ENCODE measurements at regions not wholly inside any gene's neighbourhood (a gene's known extent, or its start where the extent isn't known, plus 50 kb on each side); places are given as distances from the start of the nearest gene placed in this dataset.

DNA sequence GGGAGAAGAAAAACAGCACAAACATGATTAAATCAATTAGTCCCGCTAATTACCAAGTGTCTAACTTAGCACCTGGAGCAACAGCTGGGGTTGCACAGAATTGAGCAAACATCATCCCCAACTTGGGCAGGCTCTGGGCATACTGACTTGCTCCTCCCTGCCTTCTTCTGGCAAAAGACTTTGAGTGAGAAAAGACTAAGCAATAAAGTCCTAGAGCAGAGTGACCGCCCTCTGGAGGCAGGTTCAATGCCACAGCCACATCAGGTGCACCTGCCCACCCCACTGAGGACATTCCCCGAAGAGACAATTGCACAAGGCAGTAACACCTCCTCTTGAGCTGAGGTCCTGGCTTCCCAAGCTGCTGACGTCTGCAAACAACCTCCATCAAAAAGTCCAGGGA is 358.3 kb downstream of the SOX9 start:
- DNase-seq, result no peak

DNA sequence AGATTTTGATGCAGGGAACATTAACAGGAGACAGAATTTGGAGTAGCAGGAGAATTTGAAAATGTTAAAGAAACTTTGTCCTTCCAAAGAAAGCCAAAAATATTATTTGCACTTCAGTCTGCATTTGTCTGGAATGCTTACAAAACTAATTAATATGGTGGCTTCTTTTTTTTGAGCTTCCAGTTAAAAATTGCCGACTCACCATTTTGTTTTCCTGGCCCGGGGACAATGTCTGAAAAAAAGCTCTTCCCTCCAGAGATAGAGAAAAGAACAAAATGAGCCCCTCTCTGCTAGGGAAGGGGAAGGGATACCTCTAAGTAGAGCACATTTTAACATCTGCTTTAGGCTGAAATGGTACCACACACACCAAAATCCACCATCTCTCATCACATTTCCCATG is 360.8 kb downstream of the SOX9 start:
- DNase-seq, result no peak

DNA sequence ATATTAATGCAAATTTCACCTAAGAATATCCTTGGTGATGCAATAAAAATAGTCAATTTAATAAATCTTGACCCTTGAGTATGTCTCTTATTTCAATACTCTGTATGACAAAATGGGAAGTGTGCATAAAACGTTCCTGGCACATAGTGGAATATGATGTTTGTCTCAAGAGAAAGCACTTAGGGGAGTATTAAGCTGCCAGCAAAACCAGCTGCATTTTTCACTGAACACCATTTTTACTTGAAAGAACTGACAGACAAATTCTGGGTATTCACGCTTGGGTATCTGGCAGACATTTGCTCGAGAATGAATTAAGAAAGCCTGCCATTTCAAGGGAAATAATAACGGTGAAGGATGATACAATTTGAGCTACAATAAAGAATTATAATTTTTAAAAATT is 364.8 kb downstream of the SOX9 start:
- DNase-seq, result no peak

DNA sequence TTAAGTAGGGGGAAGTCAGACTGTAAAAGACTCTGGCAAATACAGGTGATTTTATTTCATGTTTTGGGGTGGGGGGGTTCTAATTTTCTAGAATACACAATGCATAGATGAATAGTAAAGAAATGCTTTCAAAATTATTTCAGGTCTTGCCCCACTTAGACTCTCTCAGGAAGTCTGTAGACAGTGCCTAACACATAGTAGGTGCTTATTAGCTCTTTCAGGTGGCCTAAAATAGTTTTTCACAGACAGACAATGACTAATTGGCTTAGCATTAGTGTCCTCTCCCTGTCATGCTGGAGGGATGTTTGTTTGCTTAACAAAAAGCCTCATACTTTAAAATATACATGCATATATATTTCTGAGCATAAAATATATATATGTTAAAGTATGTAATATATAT is 366.0 kb downstream of the SOX9 start:
- no peak for DNase-seq

DNA sequence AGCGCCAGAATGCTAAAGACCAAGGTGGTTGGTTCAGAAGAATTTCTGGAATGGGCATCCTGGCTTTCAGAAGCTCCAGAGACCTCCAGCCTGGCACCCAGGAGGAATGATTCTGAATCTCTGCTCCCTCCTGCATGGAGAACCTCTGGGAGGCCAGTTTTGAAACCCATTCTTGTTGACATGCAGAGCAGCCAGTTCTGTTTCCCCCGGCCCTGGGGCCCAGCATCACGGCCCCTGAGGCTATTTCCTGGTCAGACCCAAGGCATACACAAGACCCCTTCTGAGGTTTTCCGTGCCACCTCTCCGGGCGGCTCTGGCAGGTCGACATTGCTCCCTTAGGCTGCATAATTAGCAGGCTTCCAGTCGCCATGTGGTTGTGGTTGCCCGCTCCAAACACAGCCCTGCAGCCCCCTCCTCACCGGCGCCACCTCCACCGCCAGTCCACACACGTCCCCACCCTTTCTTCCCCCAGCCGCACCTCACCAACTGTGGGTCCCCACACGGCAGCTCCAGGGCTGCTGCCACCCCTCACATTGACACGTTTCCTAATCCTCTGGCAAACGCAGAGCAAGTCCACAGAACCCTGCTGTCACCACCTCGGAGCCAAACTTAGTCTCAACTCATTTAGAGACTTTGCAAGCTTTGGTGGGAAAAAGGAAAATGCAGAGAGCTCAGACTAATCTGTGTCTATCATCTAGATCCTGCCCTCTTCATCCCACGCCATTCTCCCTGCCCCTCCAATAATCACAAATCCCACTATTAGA is 367.1 kb downstream of the SOX9 start:
- no peak for DNase-seq

DNA sequence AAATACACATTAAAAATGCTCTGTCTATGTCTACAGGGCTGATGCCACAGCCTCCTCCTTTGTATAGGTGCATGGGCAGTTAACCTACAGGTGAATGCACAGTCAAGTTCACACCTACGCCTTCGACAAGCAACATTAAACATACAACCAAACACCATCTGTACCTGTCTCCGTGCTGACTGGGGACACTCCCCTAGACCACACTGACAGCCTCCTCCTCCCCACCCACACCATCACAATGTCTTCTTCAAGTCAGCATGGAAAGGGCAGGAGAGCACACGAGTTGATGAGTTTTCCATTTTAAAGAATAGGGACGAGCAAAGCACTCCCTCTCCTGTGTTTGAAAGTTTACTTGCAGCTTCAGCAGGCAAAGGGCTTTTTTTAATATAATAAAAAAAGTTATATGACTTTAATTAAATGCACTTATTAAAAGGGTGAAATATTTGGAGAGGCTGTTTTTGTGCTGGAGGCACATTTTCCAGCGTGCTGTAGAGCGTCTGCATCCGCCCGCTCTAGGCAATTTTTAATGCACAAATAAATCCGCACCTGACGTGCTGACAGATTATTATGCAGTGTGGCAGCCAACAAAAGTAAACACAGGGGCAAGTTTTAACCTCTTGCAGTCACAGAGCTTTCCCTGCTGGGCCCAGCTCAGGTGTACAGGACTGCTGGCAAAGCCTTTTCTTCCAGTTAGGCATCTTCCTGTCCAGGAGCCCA is 367.9 kb downstream of the SOX9 start:
- DNase-seq, result no peak

DNA sequence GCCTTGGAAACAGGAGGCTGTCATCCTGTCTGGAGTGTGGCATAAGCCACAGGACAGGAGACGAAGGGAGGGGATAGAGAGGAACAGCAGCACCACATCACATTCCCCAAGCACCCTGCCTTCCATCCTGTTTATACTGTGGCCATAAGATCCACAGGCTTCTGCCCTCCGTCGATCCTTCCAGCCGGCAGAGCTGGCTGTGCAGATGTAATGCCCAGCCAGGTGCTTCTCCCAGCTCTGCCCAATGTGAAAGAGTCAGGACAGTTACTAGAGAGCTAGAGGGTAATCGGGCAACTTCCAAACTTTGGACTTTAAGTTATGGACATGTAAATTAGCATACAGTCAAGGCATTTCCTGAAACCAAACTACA is 368.4 kb downstream of the SOX9 start:
- no peak for DNase-seq

DNA sequence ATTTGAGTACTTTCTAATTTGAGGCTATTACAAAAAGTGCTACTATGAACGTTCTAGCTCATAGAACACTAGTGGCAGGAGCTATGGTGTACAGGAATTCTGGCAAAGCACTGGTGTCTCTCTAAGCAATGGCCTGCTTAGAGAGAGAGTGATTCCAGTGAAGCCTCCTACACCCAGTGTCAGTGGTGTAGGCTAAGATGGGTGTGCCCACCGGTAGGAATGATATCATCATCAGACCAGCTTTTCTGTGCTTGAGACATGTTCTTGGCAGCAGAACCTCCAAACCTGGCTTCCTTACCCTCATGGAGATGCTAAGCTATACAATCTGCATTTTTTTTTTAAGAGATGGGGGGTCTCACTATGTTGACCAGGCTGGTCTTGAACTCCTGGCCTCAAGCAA is 370.3 kb downstream of the SOX9 start:
- no peak for DNase-seq

DNA sequence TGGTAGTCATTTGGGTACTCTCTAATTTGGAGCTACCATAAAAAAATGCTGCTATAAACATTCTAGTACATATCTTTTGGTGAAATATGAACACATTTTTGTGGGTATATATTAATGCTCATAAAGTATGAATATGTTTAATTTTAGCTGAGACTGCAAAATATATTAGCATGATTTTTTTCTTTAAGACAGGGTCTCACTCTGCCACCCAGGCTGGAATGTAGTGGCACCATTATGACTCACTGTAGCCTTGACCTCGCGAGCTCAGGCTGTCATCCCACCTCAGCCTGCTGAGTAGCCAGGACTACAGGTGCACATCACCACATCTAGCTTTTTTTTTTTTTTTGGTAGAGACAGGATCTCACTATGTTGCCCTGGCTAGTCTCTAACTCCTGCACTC is 371.7 kb downstream of the SOX9 start:
- DNase-seq, result no peak

DNA sequence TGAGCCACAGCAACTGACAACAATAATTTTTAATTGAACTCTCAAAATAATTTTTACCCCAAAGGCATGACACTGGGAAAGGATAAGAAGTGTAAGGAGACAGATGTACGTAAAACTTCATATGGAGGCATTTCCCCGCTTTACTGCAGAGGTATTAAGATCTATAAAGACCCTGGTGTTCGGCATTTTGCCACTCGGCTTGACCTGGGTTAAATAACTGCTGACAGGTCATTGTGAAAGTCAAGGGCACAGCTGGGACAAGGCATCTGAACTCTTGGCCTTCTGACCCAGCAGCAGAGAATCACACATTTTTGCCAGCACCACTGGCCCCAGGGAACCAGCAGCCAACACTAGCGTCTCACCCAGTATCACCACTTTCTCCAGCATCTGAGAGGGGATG is 372.1 kb downstream of the SOX9 start:
- no peak for DNase-seq

DNA sequence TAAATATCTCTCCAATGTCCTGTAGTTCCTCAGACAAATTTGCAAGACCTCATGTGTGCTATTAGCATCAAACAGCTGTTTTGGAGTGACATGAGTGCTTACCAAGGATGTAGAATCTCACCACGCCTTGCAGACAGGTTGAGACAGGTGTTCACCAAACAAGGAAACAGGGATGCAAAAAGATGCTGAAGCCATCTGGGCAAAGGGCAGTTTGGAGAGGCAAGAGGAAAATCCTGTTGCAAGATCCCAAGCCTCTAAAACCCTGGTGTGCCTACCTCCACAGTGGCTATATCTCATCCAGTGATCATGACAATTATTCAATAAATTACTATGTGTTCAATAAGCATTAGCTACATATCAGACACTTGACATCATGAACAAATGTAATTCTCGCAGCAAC is 373.7 kb downstream of the SOX9 start:
- DNase-seq, result no peak

DNA sequence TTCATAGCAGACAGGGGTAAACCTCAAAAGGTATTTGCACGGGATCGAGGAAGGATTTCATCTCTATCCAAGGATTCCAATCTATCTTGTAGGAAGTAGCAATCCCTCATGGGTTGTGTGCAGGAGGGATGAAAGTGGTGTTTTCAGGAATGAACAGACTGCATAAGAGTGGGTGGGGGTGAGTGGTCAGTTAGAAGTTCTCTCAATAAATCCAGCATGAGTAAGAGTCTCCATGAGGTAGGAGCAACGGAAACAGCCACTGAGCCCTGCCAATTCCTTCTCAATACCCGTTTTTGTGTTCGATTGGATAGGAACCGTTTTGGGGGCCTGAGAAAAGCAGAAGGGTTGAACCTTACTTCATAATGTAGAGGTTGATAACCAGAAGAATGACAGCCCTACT is 375.6 kb downstream of the SOX9 start:
- DNase-seq, result no peak

DNA sequence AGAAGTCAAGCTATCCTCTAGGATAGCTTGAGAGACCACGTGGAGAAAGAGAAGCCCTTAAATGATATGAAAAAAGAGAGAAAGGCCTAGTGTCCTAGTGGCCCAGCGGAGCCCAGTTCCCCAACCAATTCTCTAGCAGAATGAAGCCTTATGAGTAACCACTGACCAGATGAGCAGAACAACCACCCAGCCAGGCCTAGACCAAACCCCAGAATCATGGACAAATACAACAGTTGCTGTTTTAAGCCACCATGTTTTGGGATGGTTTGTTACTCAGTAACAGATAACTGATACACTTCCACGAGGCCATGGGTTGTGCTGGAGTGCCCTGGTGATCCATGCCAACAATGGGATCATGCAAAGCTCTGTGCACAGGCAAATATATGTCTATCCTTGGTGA is 377.1 kb downstream of the SOX9 start:
- no peak for DNase-seq

DNA sequence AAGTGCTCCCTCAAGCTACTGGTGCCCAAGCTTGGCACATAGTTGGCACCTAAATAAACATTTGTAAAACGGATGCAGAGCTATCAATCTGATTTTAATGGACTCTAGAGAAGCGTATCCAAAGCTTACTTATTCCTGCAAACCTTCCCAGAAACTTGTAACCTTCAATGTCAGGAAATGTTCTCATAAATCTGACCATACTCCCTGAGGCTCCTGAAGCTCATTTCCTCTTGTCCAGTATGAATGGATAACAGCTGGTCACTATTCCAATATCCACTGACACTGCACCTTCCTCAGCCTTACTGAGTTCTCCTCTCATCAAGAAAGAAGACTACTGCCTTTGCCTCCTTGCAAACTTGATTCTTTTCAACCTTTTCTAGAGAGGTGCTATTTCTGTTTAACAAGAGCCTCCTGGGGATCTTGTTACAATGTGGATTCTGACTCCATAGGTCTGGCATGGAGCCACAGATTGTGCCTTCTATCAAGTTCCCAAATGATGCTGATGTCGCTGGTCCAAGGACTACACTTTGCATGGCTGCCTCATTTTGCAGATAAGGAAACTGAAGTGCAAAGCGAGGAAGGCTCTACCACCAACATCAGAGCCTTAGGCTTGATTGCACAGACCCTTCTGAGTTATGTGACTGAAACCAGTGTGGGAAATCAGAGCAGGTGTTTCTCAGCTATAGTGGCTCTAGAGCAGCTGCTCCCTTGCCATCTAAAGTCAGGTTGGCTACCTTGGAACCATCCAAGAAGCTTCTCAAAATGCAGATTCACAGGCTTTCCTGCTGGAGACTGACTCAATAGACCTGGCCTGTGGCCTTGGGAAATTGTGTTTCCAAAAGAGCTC is 377.8 kb downstream of the SOX9 start:
- DNase-seq, result no peak

DNA sequence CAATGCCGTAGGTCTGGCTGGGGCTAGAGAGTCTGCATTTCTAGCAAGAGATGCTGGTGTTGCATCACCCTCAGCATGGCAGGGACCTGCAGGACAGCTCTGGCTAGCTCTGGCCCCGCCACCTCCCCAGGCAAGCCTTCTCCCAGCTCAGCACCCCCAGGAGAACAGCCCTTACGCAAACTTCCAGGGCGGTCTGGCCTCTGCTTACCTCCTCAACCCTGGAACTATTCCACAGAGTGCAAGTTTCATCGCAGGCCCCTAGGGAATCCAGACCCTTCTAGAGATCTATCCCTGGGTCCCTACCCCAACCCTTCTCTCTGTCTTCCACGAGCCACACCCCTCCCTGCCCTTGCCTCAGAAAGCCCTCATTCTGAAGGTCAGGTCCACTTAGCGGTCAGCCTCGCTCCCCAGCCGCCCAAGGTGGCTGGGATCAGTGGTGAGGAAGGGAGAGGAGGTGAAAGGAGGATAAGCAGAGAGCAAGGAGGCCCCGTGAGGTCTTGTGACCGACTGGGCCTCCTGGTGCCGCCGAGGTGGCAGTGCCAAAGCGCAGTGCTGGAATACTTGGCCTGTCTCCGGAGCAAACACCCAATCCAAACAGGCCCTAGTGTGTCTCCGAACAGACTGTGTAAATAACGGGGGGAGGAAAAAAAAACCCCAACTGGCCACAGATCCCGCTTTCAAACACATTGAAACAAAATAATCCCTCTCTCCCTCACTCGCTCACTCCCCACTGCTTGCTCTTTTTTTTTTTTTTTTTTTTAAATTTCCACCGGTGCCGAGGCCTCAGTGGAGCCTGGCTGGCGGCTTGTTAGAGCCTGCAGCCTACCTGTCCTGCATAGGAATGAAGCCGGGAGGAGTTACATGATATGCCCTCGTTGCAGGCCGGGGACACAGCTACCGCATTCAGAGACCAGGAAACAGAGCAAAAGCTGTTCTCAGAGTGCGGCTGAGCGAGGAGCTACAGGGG is 380.9 kb downstream of the SOX9 start:
- DNase-seq, result no peak

DNA sequence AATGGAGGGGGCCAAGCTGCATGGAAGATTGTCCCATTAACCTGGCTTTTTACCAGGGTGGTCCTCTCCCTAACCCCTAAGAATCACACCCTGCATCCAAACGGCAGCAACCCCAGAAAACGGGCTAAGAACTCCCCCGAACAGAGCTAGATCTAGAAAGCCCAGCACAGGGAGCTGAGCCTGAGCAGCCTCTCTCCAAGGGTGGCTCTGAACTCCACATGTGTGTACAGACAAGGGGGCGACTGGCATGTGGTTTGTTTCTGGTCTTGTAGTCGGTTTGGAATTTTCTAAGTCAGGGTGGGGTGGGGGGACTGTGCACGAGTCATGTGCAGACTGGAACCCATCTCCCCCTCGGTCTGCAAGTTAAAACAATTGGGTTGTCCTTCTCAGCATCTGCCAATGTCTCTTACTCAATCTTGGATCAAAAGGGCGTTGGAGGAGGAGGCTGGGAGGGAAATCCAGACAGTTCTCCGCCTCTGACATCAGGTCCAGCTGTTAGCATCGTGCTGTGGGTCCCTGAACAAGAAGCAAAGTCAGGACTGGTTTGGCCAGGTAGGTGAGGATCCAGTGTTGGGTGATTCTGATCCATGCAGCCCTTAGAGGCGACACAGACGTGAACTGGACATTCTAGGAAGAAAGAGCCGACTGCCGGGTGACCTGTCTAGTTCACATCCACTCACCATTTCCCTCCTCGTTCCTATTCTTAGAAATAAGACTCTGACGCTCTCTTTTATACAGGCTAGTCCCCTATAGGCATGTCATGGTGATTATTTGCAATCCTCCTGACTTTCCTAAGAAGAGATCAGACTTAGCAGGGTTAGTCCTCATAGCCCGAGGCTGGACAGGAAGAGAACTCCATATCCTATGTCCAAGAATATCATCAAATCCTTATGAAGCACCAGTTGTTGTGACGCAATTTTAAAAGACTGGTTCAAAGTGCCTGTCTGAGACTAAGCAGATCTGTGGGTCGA is 381.8 kb downstream of the SOX9 start:
- DNase-seq, result peak; percentile 54

DNA sequence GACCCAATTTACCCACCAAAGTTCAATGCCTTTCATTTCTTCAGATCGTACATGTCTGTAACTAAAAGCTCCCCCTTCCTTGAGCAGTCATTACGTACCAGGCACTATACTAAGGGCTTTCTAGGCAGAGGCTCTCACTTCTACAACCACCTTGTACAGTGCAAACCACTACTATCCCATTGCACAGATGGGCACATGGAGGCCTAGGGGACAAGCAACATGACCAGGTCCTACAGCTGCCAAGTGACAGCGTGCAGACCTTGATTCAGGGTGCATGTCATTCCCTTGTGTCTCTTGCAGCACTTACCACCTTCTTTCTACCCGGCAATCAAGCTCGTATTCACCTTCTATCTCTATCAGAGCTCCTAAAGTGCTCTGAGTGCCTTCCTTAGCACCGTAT is 382.7 kb downstream of the SOX9 start:
- DNase-seq, result no peak

DNA sequence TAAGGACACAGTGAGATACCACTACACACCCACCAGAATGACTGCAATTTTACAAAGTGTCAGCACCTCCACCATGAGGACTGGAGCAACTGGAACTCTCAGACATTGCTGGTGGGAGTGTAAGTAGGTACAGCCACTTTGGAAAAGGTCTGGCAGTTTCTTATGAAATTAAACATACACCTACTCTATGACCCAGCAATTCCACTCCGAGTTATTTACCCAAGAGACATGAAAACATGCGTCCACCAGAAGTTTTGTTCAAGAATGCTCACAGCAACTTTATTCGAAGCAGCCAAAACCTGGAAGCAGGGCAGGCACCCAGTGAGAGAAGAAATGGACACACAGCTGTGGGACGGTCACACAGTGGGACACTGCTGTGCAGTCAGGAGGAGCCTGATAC is 384.0 kb downstream of the SOX9 start:
- no peak for DNase-seq

DNA sequence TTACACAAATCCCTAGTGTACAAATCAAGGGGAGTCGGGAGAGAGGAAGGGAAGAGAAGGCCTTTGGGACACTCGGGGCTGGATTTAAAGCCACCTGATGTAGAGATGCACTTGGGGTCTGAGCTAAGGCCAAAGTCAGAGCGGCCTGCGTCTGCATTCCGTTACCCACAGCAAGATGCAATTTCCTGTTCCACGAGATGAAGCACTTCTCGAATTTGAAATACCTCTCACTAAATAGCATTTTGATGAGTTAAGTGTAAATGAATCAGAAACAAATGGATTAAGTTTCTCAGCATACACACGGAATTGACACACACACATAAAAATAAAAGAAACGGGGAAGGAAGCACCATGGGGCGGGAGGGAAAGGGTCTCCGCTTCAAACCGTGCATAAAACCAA is 386.0 kb downstream of the SOX9 start:
- no peak for DNase-seq

DNA sequence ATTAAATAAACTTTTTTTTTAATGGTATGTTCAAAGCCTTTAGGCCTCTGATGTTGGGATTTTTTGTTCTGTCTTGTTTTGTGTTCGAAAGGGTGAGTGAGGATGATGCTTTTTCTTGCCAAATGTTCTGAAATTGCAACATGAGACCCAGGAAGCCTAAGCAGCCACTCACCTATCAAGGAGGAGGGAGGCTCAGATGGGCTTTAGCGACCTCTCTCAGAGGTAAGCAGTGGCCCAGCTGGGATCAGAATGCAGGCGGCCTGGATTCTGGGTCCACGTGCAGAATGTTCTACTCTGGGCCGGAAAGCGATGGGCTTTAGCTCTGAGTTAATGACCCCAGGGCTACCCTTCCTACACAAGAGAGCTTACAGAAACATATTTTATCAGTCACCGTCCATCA is 386.6 kb downstream of the SOX9 start:
- no peak for DNase-seq

DNA sequence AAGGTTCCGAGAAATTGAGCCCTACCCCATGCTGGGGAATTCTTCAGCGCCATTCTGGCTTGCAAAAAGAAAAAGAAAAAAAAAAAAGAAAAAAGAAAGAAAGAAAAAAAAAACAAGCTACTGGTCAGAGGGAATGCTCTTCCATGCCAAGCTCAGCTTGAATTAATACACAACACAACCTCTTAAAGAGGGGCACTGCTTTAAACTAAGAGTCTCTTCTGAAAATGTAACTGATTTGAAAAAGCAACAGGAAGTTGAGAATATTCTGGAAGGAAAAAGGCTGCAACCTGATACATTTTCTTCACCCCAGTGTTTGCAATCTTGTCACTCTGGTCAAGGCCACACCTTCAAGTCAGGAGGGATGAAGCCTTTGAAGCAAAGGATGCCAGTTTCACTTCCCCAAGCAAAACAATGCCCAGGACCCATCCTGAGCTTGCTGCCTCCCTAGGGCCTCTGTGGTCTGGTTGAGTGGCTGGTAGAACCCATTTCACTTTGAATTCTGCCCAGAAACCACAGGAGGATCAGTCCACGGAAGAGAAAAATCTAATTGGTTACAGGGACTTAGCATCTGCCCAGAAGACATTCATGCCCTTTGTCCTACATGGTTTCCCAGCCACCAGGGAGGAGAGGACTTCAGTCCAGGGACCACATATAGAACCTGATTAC is 389.7 kb downstream of the SOX9 start:
- DNase-seq, result no peak

Measured in EL (cell line).